T-helper 1 cell treated with Interleukin-12 subunit alpha and Interleukin-12 subunit beta and Interleukin-4 antibody, amounts not matched to agents 30 ng/mL and 1 ng/mL, for 36 hours (primary cell): ENCODE measurements at regions not wholly inside any gene's neighbourhood (a gene's known extent, or its start where the extent isn't known, plus 50 kb on each side); places are given as distances from the start of the nearest gene placed in this dataset.

Source experiments
- intact Hi-C: fragments of 100-400 bp; cut with micrococcal nuclease; formaldehyde crosslinking; loops from one replicate; pipeline ENCODE4 v1.15.1; 2024

DNA sequence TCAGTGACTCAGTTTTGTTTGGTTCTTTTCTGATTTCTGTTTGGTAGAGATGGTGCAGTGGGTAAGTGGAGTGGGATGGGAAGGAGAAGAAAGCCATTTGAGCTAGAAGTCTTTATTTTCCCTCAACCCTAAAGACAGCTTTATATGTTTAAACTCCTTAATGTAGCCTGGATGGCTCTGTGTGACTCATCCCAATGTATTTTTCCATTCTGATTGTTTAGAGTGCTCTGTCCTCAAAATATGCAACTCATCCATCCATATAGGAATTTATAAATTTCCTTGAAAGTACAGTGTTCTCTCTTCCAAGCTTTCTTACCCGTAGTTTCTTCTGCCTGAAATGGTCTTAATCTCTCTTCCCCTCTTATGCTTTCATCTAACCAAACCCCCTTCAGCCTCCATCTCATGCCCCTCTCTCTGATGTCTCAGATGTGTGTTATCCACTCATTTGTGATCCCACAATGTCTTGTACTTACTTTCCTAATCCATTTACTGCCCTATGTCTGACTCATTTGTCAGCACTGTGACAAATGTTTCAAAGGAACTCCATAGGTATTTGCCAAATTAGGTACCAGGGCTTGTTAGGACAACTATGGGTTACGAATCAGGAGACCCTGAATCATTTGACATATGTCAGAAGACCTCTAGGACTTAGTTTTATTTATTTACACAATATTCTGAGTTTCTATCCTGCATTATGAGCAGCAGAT lies 217.5 kb upstream of the SGCD start:
- intact Hi-C loops = no loop called here

DNA sequence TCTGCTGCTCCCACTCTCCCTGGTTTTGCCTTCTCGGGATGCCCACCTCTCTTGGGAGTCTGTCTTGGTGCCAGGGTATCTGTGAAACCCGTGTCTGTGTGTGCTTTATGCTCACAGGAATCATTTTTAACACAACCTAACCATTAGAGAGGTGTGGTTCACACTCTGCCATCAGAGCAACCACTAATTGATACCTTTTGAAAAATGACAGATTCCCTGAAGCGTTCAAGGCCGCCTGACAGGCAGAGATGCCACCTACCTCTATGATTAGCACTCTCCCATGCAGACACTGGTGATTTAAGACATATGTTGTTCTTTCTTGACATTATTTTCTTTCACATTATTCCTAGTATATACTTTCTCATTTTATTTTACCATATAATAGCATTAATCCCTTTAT lies 207.3 kb upstream of the SGCD start:
- intact Hi-C loops = no loop called here

DNA sequence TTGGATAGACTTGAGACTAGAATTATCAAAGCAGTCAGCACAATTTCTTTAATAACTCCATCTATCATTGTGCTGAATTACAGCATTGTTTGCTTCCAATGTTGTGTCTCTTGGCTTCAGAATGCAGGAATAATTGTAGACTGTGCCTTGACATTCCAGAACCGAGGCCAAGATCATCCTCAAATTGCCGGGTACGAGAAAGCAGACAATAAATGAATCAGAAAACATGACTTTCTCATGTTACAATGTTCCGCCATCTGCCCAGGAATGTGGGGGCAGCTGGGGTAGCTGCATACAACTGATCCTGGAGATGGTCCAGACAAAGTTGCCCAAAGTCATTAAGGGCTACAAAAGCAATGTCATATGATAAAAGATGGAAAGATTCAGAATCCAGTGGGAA lies 206.2 kb upstream of the SGCD start:
- intact Hi-C loops = no loop called here

- intact Hi-C loops = no loop called here
These were observed 205.7 kb upstream of the SGCD start for GRCh38 chr5:156121234-156121633.

DNA sequence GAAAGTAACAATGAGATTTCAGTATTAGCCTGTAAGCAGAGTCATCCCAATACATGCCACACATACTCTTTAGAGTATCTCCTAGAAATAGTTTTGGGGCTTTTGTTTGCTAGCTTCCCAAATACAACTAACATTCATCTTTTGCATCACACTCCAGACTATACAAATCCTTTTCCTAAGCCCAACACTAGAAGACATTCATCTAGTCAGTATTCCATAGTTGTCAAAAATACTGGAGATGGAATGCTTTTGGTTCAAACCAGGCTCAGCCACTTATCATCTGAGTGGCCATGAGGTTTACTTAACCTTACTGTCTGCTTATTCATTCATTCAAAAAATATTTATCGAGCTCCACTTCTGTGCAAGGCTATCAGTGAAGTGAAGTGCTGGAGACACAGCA lies 205.1 kb upstream of the SGCD start:
- intact Hi-C loops = no loop called here

- intact Hi-C loops = no loop called here
These were observed 202.3 kb upstream of the SGCD start for GRCh38 chr5:156124708-156125107.

DNA sequence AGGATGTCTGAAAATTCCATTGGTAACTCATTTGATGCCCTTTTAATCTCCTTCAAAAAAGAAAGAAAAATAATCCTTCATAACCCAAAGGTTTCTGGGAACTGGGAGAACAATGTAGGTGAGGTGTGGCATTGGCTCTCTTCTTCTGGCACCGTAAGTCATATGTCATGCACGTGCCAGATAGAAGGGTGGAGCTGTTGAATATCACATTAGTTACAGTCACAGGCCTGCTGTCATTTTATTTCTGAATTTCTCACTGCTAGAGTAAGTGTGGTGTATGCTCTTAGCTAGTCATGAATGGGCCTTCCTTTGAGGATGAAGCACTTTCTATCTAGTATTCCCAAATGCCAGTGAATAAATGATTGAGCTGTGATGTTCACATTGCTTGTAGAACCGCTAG lies 201.8 kb upstream of the SGCD start:
- intact Hi-C loops = no loop called here

DNA sequence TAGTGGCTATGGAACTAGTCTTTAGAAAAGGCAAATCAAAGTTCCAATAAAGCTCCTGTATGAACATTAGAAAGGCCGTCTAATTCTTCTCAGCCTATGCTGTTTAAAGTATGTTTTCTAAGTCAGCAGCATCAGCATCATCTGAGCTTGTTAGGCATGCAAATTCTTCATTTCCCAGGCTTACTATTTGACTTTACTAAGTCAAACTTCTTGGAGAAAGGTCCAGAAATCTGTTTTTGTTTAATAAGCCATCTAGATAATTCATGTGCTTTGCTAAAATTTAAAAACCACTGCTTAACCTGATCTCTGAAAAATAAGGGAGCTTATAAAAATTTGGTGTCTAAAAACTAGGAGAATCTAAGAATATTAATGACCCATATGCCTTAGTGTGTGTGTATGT lies 200.2 kb upstream of the SGCD start:
- intact Hi-C loops = no loop called here

- intact Hi-C loops = no loop called here
These were observed 198.9 kb upstream of the SGCD start for GRCh38 chr5:156128026-156128425.

DNA sequence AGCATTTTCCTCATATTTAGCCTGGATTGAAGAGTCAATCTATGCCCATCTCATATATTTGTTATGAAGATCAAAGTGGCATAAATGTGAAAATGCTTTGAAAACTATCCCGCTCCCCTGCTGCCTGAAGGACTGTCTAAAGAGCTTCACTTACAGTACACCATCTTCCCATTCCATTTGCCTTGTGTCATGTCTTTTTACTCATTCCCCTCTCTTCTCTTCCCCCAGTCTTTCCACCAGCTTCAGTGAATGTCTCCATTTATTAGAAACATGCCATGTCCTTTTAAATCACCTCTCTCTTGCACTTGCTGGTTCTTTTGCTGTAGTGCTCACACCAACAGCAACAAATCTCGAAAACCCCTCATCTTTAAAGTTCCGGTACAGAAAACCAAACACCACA lies 192.7 kb upstream of the SGCD start:
- intact Hi-C loops = no loop called here

- intact Hi-C loops = no loop called here
These were observed 191.4 kb upstream of the SGCD start for GRCh38 chr5:156135531-156135930.

- intact Hi-C loops = no loop called here
These were observed 189.7 kb upstream of the SGCD start for GRCh38 chr5:156137071-156137869.

DNA sequence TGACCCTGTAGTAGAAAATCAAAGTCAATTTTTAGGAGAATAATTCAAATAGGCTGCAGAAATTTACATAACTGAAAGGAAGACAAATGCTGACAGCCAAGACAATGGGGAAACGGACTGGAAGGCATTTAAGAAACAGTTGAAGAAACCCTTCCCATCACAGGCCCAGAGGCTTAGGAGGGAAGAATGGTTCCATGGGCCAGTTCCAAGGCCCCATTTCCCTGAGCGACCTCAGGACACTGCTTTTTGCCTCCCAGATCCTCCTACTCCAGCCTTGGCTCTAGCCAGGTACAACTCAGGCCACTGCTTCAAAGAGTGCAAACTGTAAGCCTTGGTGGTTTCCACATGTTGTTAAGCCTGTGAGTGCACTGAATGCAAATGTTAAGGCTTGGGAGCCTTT lies 184.1 kb upstream of the SGCD start:
- intact Hi-C loops = no loop called here

- intact Hi-C loops = no loop called here
These were observed 179.6 kb upstream of the SGCD start for GRCh38 chr5:156147261-156147943.

DNA sequence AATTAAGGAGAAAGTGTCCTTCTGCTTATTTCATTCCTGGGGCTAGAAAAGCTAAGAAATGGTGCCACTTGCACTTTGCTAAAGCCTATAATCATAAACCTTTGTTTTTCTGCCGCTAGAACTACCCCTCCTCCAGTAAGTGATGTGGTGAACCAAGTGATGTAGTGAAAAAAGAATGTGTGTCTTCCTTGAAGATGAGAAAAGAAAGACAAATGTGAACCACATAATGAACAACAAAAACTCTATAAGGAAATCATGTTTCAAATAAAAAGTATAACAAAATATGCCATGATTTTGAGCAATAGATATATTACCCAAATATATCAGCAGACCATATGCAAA lies 179.0 kb upstream of the SGCD start:
- intact Hi-C loops = no loop called here

DNA sequence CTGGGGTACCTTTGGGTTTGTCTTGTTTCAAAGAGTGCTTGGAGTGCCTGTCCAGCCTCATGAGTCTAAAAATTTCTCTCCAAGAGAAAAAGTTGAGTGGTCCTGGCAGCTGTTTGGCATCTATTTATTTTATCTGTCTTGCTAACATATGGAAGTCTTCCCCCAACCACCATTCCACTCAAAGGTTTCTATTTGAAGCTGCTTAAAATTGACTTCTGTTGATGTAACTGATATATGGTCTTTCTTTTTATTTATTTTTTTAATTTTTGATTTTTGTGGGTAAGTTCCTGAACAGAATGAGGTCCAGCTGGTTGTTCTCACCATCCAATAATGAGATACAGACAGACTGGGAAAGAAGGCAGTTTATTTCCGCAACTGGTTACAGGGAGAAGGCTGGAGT lies 178.7 kb upstream of the SGCD start:
- intact Hi-C loops = no loop called here

DNA sequence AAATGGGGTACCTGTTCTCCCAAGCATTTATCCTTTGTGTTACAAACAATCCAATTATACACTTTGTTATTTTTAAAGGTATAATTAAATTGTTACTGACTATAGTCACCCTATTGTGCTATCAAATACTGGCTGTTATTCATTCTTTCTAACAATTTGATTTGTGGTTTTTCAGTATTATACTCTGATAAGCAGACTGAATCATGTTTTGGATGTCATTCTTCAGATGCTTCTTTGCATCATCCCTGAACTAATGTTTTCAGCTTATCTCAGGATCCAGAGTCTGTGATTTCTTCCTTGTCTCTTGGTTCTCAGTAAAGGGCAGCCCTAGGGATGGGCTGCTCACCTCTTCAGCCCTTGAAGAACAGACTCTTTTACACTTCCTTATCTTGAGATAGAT lies 177.8 kb upstream of the SGCD start:
- intact Hi-C loops = no loop called here

GRCh38 chr5:156153602-156154001 lies 173.4 kb upstream of the SGCD start:
- intact Hi-C loops = no loop called here

DNA sequence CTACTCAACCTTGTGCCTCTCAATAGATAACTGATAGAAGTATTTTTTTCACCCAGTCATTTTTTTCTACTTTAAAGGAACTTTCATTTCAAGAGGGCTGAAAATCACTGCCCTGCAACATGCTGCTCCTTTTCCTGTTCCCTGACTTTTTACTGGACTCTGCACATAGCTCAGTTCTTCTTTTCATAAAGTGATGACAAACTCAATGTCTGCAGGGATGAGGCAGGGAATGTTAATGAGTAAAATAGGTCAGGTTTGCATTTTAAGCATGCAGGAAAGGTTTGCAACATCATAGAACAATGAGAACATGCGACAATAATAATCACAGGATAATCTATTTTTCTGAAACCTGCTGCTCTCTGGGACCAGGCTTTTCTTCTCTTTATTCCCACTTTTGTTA lies 172.2 kb upstream of the SGCD start:
- intact Hi-C loops = no loop called here

DNA sequence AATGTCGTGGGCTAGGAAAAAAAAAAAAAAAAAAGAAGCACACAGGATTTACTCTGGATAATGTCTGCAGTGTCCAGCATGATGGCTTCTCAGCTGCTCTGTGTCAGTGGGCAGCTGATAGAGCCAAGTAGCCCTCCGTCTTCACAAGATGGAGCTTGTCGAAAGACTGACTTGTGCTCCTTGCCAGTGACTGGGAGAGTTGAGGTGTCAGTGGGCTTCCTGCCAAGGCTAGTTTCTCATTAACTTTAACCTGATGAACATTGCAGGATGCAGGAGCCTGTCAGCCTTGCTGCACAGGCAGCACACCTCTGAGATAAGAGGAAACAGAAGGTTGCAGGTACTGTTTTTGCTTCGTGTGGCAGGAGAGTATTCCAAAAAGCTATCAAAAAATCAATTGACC lies 171.4 kb upstream of the SGCD start:
- intact Hi-C loops = no loop called here

- intact Hi-C loops = no loop called here
These were observed 162.7 kb upstream of the SGCD start for GRCh38 chr5:156164306-156164705.

GRCh38 chr5:156169495-156169894 lies 157.5 kb upstream of the SGCD start:
- intact Hi-C loops = no loop called here
